ENCODE measurements at regions not wholly inside any gene's neighbourhood (a gene's known extent, or its start where the extent isn't known, plus 50 kb on each side); places are given as distances from the start of the nearest gene placed in this dataset.
A peak's percentile ranks its signal among the peaks of the same experiment; 100 is the strongest.

- Histone ChIP-seq H2BK12ac (ENCODE audit: low read length) (no peak overlapping the region), H3K4ac (ENCODE audit: low read depth, low read length) (no peak overlapping the region), H3K9me3 (ENCODE audit: insufficient read depth, low read depth, low read length) (no peaks in the 10 kb centered on the region), H3K4me3 (ENCODE audit: low read depth, low read length) (no peak overlapping the region), H2BK5ac (ENCODE audit: low read depth, low read length, poor library complexity) (no peak overlapping the region), H3K4me2 (ENCODE audit: low read length) (no peak overlapping the region), H2BK120ac (ENCODE audit: insufficient read depth, low read length, poor library complexity) (no peak overlapping the region), H3K23ac (ENCODE audit: low read length) (no peak overlapping the region), H3K79me1 (ENCODE audit: low read length) (no peaks in the 10 kb centered on the region), H3K4me1 (ENCODE audit: control insufficient read depth in 1 of 2, insufficient read depth in 2 of 2, low read length in 2 of 2) (no peaks in the 10 kb centered on the region), H2AFZ (ENCODE audit: insufficient read depth, low read length, poor library complexity) (no peak overlapping the region), H3K36me3 (ENCODE audit: control insufficient read depth in 1 of 2, insufficient read depth in 2 of 2, low read length in 2 of 2) (no peaks in the 10 kb centered on the region), H3K79me2 (ENCODE audit: control insufficient read depth, insufficient read depth, low read length, poor library complexity) (no peaks in the 10 kb centered on the region), H4K8ac (ENCODE audit: low read depth, low read length) (no peak overlapping the region), H4K91ac (ENCODE audit: low read depth, low read length) (no peak overlapping the region), H3K18ac (ENCODE audit: low read length) (no peak overlapping the region), H2AK5ac (ENCODE audit: low read length) (no peak overlapping the region), H4K12ac (ENCODE audit: low read depth, low read length) (no peak overlapping the region), H3K14ac (ENCODE audit: low read length) (no peak overlapping the region), H3K27ac (ENCODE audit: low read depth, low read length) (no peak overlapping the region), H3K27me3 (ENCODE audit: insufficient read depth, low read length) (no peaks in the 10 kb centered on the region), H3K9ac (ENCODE audit: low read length) (no peak overlapping the region)
- DNase-seq = peak; percentile 10 to 70
- WGBS (ENCODE audit: extremely low coverage, insufficient coverage, insufficient read length) = no CpG with 5 or more reads among the region's 2 CpGs
These were observed 315.0 kb downstream of the IPMK start for GRCh38 chr10:57952741-57953140.

- Histone ChIP-seq H3K4me2 (ENCODE audit: low read length) (no peak overlapping the region), H4K12ac (ENCODE audit: low read depth, low read length) (no peak overlapping the region), H2AFZ (ENCODE audit: insufficient read depth, low read length, poor library complexity) (no peak overlapping the region), H4K8ac (ENCODE audit: low read depth, low read length) (no peak overlapping the region), H3K9ac (ENCODE audit: low read length) (no peak overlapping the region), H3K27ac (ENCODE audit: low read depth, low read length) (no peak overlapping the region), H3K4me3 (ENCODE audit: low read depth, low read length) (no peak overlapping the region), H3K79me1 (ENCODE audit: low read length) (no peaks in the 10 kb centered on the region), H2BK5ac (ENCODE audit: low read depth, low read length, poor library complexity) (no peak overlapping the region), H3K9me3 (ENCODE audit: insufficient read depth, low read depth, low read length) (no peaks in the 10 kb centered on the region), H2BK120ac (ENCODE audit: insufficient read depth, low read length, poor library complexity) (no peak overlapping the region), H2BK12ac (ENCODE audit: low read length) (no peak overlapping the region), H3K18ac (ENCODE audit: low read length) (no peak overlapping the region), H2AK5ac (ENCODE audit: low read length) (no peak overlapping the region), H3K79me2 (ENCODE audit: control insufficient read depth, insufficient read depth, low read length, poor library complexity) (no peaks in the 10 kb centered on the region), H3K4me1 (ENCODE audit: control insufficient read depth in 1 of 2, insufficient read depth in 2 of 2, low read length in 2 of 2) (no peaks in the 10 kb centered on the region), H3K23ac (ENCODE audit: low read length) (no peak overlapping the region), H3K14ac (ENCODE audit: low read length) (no peak overlapping the region), H3K27me3 (ENCODE audit: insufficient read depth, low read length) (no peaks in the 10 kb centered on the region), H3K36me3 (ENCODE audit: control insufficient read depth in 1 of 2, insufficient read depth in 2 of 2, low read length in 2 of 2) (no peaks in the 10 kb centered on the region), H3K4ac (ENCODE audit: low read depth, low read length) (no peak overlapping the region), H4K91ac (ENCODE audit: low read depth, low read length) (no peak overlapping the region)
- WGBS (ENCODE audit: extremely low coverage, insufficient coverage, insufficient read length) = no CpG with 5 or more reads among the region's 4 CpGs
- DNase-seq = no peak
These were observed 317.2 kb downstream of the IPMK start for GRCh38 chr10:57950442-57950974.

- Histone ChIP-seq H3K79me1 (ENCODE audit: low read length) (no peaks in the 10 kb centered on the region), H3K14ac (ENCODE audit: low read length) (no peak overlapping the region), H2BK5ac (ENCODE audit: low read depth, low read length, poor library complexity) (no peak overlapping the region), H3K36me3 (ENCODE audit: control insufficient read depth in 1 of 2, insufficient read depth in 2 of 2, low read length in 2 of 2) (no peaks in the 10 kb centered on the region), H3K27ac (ENCODE audit: low read depth, low read length) (no peak overlapping the region), H3K4ac (ENCODE audit: low read depth, low read length) (no peak overlapping the region), H3K18ac (ENCODE audit: low read length) (no peak overlapping the region), H2BK12ac (ENCODE audit: low read length) (no peak overlapping the region), H3K4me1 (ENCODE audit: control insufficient read depth in 1 of 2, insufficient read depth in 2 of 2, low read length in 2 of 2) (no peaks in the 10 kb centered on the region), H3K9ac (ENCODE audit: low read length) (no peak overlapping the region), H3K4me3 (ENCODE audit: low read depth, low read length) (no peak overlapping the region), H3K9me3 (ENCODE audit: insufficient read depth, low read depth, low read length) (no peaks in the 10 kb centered on the region), H2AFZ (ENCODE audit: insufficient read depth, low read length, poor library complexity) (no peak overlapping the region), H2BK120ac (ENCODE audit: insufficient read depth, low read length, poor library complexity) (no peak overlapping the region), H2AK5ac (ENCODE audit: low read length) (no peak overlapping the region), H3K4me2 (ENCODE audit: low read length) (no peak overlapping the region), H3K79me2 (ENCODE audit: control insufficient read depth, insufficient read depth, low read length, poor library complexity) (no peaks in the 10 kb centered on the region), H4K91ac (ENCODE audit: low read depth, low read length) (no peak overlapping the region), H3K23ac (ENCODE audit: low read length) (no peak overlapping the region), H4K8ac (ENCODE audit: low read depth, low read length) (no peak overlapping the region), H3K27me3 (ENCODE audit: insufficient read depth, low read length) (no peaks in the 10 kb centered on the region), H4K12ac (ENCODE audit: low read depth, low read length) (no peak overlapping the region)
- peak; percentile 1 to 24 for DNase-seq
- no CpG with 5 or more reads among the region's 2 CpGs for WGBS (ENCODE audit: extremely low coverage, insufficient coverage, insufficient read length)
These were observed 318.9 kb downstream of the IPMK start for GRCh38 chr10:57948796-57949195.

DNA sequence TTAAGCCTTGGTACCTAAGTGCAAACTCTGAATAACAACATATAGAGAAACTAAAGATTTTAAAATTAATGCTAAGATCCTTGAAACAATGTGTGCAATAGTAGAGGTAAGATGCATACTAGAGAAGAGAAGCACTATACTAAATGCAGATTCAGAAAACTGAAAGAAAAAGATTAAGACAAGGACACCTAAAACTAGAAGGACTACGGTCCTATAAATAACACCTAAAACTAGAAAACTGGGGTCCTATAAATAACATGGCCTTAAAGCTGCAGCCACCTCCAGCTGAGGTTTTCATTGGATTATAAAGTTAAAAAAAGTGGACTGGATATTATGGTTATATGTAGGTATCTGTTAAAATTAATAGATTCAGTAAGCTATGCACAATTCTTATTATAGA is 320.9 kb downstream of the IPMK start:
- H3K4me2 ChIP-seq (ENCODE audit: low read length) = no peak overlapping the region
- H3K4ac ChIP-seq (ENCODE audit: low read depth, low read length) = no peak overlapping the region
- no peak for DNase-seq
- H2BK120ac ChIP-seq (ENCODE audit: insufficient read depth, low read length, poor library complexity) = no peak overlapping the region
- no CpG with 5 or more reads among the region's 1 CpG for WGBS (ENCODE audit: extremely low coverage, insufficient coverage, insufficient read length)
- H2AFZ ChIP-seq (ENCODE audit: insufficient read depth, low read length, poor library complexity) = no peak overlapping the region
- no peaks in the 10 kb centered on the region for H3K79me2 ChIP-seq (ENCODE audit: control insufficient read depth, insufficient read depth, low read length, poor library complexity)
- H3K23ac ChIP-seq (ENCODE audit: low read length) = no peak overlapping the region
- H3K27ac ChIP-seq (ENCODE audit: low read depth, low read length) = no peak overlapping the region
- H3K4me3 ChIP-seq (ENCODE audit: low read depth, low read length) = no peak overlapping the region
- no peaks in the 10 kb centered on the region for H3K27me3 ChIP-seq (ENCODE audit: insufficient read depth, low read length)
- no peaks in the 10 kb centered on the region for H3K79me1 ChIP-seq (ENCODE audit: low read length)
- H3K36me3 ChIP-seq (ENCODE audit: control insufficient read depth in 1 of 2, insufficient read depth in 2 of 2, low read length in 2 of 2) = no peaks in the 10 kb centered on the region
- no peak overlapping the region for H3K18ac ChIP-seq (ENCODE audit: low read length)
- H2BK12ac ChIP-seq (ENCODE audit: low read length) = no peak overlapping the region
- no peak overlapping the region for H2AK5ac ChIP-seq (ENCODE audit: low read length)
- H3K9ac ChIP-seq (ENCODE audit: low read length) = no peak overlapping the region
- H4K12ac ChIP-seq (ENCODE audit: low read depth, low read length) = no peak overlapping the region
- H4K8ac ChIP-seq (ENCODE audit: low read depth, low read length) = no peak overlapping the region
- H3K4me1 ChIP-seq (ENCODE audit: control insufficient read depth in 1 of 2, insufficient read depth in 2 of 2, low read length in 2 of 2) = no peaks in the 10 kb centered on the region
- H3K14ac ChIP-seq (ENCODE audit: low read length) = no peak overlapping the region
- H2BK5ac ChIP-seq (ENCODE audit: low read depth, low read length, poor library complexity) = no peak overlapping the region
- no peaks in the 10 kb centered on the region for H3K9me3 ChIP-seq (ENCODE audit: insufficient read depth, low read depth, low read length)
- H4K91ac ChIP-seq (ENCODE audit: low read depth, low read length) = no peak overlapping the region

Data from trophoblast cell (in vitro differentiated cells and primary cell).